ENCODE measurements at regions not wholly inside any gene's neighbourhood (a gene's known extent, or its start where the extent isn't known, plus 50 kb on each side); places are given as distances from the start of the nearest gene placed in this dataset.

DNA sequence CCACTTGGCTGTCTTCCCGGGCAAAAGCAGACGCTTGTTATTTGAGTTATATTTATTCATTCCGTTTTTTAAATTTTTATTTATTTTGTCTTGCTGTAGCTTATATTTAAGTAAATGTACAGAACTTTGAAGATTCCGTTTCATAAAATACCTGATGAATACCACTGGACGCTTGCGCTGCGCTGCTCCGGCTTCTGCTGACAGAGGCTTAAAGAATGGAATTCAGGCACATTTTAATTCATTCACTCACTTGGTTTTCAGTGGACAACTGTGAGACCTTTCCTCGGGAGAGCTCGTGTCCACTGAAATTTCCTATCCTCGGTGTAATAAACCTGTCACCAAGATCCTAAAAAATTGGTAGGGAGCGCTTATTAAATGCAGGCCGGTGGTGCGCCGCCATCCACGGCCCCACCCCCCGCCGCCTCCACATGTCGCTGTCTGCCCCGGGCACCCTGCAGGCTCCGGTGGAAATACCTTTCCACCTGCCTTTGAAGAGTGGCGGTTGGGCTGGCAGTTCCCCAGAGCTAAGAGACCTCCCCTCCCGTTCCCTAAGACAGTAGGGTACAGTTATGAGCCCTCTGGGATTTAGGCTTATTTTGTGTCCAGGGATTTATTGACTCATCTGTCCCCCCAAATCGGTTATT lies 62.5 kb upstream of the UBE2E1 start:
- H3K27ac Mint-ChIP-seq (ENCODE audit: unreplicated experiment), result no peak overlapping the region
- H3K9me3 Mint-ChIP-seq (ENCODE audit: low read depth), result no peaks in the 10 kb centered on the region
- no peaks in the 10 kb centered on the region for H3K36me3 Mint-ChIP-seq (ENCODE audit: low read depth)
- H3K4me1 Mint-ChIP-seq (ENCODE audit: low read depth), result peaks cover 28% of the 10 kb centered on the region
- DNase-seq (ENCODE audit: low spot score), result no peak
- TF ChIP-seq, protein P1, sequence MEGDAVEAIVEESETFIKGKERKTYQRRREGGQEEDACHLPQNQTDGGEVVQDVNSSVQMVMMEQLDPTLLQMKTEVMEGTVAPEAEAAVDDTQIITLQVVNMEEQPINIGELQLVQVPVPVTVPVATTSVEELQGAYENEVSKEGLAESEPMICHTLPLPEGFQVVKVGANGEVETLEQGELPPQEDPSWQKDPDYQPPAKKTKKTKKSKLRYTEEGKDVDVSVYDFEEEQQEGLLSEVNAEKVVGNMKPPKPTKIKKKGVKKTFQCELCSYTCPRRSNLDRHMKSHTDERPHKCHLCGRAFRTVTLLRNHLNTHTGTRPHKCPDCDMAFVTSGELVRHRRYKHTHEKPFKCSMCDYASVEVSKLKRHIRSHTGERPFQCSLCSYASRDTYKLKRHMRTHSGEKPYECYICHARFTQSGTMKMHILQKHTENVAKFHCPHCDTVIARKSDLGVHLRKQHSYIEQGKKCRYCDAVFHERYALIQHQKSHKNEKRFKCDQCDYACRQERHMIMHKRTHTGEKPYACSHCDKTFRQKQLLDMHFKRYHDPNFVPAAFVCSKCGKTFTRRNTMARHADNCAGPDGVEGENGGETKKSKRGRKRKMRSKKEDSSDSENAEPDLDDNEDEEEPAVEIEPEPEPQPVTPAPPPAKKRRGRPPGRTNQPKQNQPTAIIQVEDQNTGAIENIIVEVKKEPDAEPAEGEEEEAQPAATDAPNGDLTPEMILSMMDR (IDR thresholded peaks at IDR 0.05), result no peak
- H3K4me3 Mint-ChIP-seq (ENCODE audit: unreplicated experiment), result no peak overlapping the region
- no peaks in the 10 kb centered on the region for H3K27me3 Mint-ChIP-seq (ENCODE audit: low read depth)

DNA sequence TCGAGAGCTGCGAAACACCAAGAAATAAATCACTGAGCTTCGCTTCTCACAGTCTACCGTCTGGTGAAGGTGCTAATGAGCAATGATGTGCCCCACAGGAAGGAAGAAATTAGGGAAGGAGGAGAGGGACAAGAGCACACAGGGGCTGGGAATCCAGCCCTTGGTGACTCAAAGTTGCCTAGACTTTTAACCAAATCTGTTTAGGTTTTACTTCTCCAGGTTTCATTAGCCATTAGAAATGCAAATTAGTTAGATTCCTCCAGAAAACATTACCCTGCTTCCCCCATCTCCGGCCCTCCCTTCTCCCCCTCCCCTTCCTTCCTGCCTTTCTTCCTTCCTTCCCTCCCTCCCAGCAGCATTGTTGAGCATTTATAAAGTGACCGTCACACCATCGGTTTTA lies 59.3 kb upstream of the UBE2E1 start:
- Mint-ChIP-seq H3K27ac (ENCODE audit: unreplicated experiment) (no peak overlapping the region), H3K4me1 (ENCODE audit: low read depth) (peaks cover 19% of the 10 kb centered on the region), H3K9me3 (ENCODE audit: low read depth) (no peaks in the 10 kb centered on the region), H3K27me3 (ENCODE audit: low read depth) (no peaks in the 10 kb centered on the region), H3K36me3 (ENCODE audit: low read depth) (no peaks in the 10 kb centered on the region), H3K4me3 (ENCODE audit: unreplicated experiment) (no peak overlapping the region)
- TF ChIP-seq, protein P1 (IDR thresholded peaks at IDR 0.05), result no peak
- no peak for DNase-seq (ENCODE audit: low spot score)

DNA sequence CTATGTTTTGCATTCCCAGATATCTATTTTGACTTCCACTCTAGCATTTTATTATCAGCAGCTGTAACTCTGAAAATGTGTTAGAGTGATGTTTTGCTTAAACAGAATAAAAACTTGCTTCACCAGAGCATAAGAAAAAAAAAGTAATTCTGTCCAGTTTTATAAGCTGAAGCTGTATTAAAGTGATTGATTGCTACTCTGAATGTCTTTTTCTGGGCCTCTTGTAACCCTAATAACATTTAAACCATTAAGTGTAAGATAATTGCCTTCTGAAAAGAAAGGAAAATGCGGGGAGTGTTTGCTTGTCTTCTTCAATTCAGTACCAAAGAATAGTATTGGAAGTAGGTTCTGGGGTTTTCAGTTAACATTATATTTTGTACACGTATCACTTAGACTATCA lies 57.9 kb upstream of the UBE2E1 start:
- H3K4me1 Mint-ChIP-seq (ENCODE audit: low read depth), result peaks cover 28% of the 10 kb centered on the region
- TF ChIP-seq, protein P1 (IDR thresholded peaks at IDR 0.05), result no peak
- H3K9me3 Mint-ChIP-seq (ENCODE audit: low read depth), result no peaks in the 10 kb centered on the region
- no peak for DNase-seq (ENCODE audit: low spot score)
- H3K36me3 Mint-ChIP-seq (ENCODE audit: low read depth), result no peaks in the 10 kb centered on the region
- H3K4me3 Mint-ChIP-seq (ENCODE audit: unreplicated experiment), result no peak overlapping the region
- H3K27me3 Mint-ChIP-seq (ENCODE audit: low read depth), result no peaks in the 10 kb centered on the region
- no peak overlapping the region for H3K27ac Mint-ChIP-seq (ENCODE audit: unreplicated experiment)

DNA sequence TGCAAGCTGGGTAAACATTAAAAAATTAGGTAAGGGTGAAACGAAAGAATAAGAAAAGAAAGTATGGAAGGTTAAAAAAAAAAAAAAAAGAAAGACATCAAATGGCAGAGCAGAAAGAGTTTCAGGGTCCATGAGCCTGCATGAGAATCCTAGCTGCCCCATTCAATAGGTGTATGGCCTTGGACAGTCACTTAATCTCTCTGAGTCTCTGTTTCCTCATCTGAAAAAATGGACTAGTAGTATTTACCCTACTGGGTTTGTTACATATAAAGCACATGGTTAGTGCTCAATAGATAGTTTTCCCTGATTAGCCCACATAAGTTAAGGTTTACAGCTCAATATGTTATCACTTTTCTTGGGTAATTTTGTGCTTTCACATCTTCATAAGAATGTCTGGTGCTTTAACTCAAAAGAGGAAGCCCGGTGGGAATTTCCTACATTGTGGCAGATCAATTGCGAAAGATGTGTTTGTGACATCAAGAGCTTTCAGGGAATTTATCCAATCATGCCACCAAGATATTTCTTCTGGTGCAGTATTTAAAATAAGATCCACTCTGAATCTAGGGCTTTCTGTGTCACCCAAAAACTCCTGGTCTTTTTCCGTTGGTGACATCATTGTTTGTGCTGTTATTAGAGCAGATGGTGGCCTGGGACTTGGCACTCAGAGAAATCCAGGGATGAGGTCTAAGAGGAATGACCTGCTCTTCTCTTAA lies 57.2 kb upstream of the UBE2E1 start:
- Mint-ChIP-seq H3K27me3 (ENCODE audit: low read depth) (no peaks in the 10 kb centered on the region), H3K9me3 (ENCODE audit: low read depth) (no peaks in the 10 kb centered on the region), H3K36me3 (ENCODE audit: low read depth) (no peaks in the 10 kb centered on the region), H3K4me3 (ENCODE audit: unreplicated experiment) (no peak overlapping the region), H3K4me1 (ENCODE audit: low read depth) (peaks cover 28% of the 10 kb centered on the region), H3K27ac (ENCODE audit: unreplicated experiment) (no peak overlapping the region)
- DNase-seq (ENCODE audit: low spot score), result no peak
- TF ChIP-seq, protein P1 (IDR thresholded peaks at IDR 0.05), result no peak

DNA sequence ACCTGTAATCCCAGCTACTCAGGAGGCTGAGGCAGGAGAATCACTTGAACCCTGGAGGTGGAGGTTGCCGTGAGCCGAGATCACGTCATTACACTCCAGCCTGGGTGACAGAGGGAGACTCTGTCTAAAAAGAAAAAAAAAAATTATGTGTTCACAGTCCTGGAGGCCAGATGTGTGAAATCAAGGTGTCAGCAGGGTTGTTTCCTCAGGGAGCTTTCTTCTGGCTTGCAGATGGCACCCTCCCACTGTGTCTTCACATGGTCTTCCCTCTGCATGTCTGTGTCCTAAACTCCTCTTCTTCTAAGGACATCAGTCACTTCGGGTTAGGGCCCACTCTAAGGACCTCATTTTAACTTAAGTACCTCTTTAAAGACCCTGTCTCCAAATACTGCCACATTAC lies 56.1 kb upstream of the UBE2E1 start:
- Mint-ChIP-seq H3K4me1 (ENCODE audit: low read depth) (peaks cover 28% of the 10 kb centered on the region), H3K36me3 (ENCODE audit: low read depth) (no peaks in the 10 kb centered on the region), H3K27ac (ENCODE audit: unreplicated experiment) (no peak overlapping the region), H3K9me3 (ENCODE audit: low read depth) (no peaks in the 10 kb centered on the region), H3K27me3 (ENCODE audit: low read depth) (no peaks in the 10 kb centered on the region), H3K4me3 (ENCODE audit: unreplicated experiment) (no peak overlapping the region)
- DNase-seq (ENCODE audit: low spot score), result no peak
- TF ChIP-seq, protein P1 (IDR thresholded peaks at IDR 0.05), result no peak

Measured in chondrocyte (in vitro differentiated cells).